HL-60 (cell line): ENCODE measurements at regions not wholly inside any gene's neighbourhood (a gene's known extent, or its start where the extent isn't known, plus 50 kb on each side); places are given as distances from the start of the nearest gene placed in this dataset.

Experiments used
- CTCF ChIP-seq: IDR thresholded peaks from one replicate; pipeline ENCODE4 v1.5.1; 2011; ENCODE audit warnings: low read length, control low read depth, inconsistent platforms; ENCODE audit not compliant: insufficient read depth
- REST ChIP-seq: IDR thresholded peaks from 2 replicates; pipeline ENCODE4 v1.6.1; 2012; ENCODE audit warnings: low read depth; ENCODE audit not compliant: insufficient replicate concordance

DNA sequence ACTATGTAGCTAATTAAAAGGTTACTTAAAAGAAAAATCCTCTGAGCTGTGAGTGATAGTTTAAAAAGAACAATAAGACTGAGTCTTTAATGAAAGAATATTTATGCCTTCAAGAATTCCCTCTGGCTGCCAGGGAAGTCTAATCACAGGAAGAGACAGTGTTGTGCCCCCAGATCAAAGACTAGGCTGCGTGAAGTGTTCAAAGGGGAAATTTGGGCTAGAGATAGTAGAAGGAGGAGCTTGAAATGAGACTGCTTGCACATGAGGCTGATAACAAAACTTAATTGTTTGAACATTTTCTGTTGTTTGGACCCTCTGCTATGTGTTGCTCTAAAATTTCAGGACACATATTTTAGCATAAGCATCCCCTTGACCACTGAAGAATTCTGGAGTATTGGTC is 99.7 kb upstream of the MTNR1B start:
- TF ChIP-seq CTCF (no peak), REST (no peak)
